ENCODE measurements at regions not wholly inside any gene's neighbourhood (a gene's known extent, or its start where the extent isn't known, plus 50 kb on each side); places are given as distances from the start of the nearest gene placed in this dataset.
A peak's percentile ranks its signal among the peaks of the same experiment; 100 is the strongest.

DNA sequence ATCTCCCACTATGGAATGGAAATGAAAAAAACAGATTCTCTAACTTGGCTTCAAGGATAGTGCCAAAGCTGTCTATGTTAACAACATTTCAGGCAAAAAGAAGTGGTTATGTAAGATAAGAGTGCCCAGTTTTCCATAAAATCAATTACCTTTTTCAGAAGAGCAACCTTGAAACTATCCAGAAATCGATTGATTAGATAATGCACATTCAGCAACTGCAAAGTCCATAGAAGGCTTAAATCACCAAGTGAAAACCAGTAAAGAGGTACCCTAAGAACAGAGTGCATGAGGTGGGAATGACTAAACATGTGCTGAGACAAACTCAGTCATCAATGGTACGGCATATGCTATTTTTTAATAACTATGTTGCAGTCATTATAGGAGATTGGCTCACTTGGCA is 71.9 kb upstream of the TNKS2 start:
- Histone ChIP-seq H3K27me3 (no peaks in the 10 kb centered on the region), H3K27ac (no peak overlapping the region), H3K4me3 (no peak overlapping the region), H3K36me3 (ENCODE audit: low read depth, missing control alignments) (no peaks in the 10 kb centered on the region), H3K9me3 (no peaks in the 10 kb centered on the region), H3K4me1 (no peaks in the 10 kb centered on the region)
- TF ChIP-seq, protein P1, sequence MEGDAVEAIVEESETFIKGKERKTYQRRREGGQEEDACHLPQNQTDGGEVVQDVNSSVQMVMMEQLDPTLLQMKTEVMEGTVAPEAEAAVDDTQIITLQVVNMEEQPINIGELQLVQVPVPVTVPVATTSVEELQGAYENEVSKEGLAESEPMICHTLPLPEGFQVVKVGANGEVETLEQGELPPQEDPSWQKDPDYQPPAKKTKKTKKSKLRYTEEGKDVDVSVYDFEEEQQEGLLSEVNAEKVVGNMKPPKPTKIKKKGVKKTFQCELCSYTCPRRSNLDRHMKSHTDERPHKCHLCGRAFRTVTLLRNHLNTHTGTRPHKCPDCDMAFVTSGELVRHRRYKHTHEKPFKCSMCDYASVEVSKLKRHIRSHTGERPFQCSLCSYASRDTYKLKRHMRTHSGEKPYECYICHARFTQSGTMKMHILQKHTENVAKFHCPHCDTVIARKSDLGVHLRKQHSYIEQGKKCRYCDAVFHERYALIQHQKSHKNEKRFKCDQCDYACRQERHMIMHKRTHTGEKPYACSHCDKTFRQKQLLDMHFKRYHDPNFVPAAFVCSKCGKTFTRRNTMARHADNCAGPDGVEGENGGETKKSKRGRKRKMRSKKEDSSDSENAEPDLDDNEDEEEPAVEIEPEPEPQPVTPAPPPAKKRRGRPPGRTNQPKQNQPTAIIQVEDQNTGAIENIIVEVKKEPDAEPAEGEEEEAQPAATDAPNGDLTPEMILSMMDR (IDR thresholded peaks at IDR 0.05), result no peak
- TF ChIP-seq POLR2A (IDR thresholded peaks at IDR 0.05), result no peak
- 73 to 79% methylated on average over 2 of the region's 2 CpGs for WGBS, 2 donors
- no peak for DNase-seq
- intact Hi-C loops (cut with DNase I; ENCODE audit: low total_unique reads), result no loop called here

- H3K4me3 ChIP-seq, result no peak overlapping the region
- H3K27ac ChIP-seq, result no peak overlapping the region
- WGBS, 2 donors, result 93 to 96% methylated on average over 3 of the region's 3 CpGs
- no peaks in the 10 kb centered on the region for H3K4me1 ChIP-seq
- DNase-seq, result no peak
- no peaks in the 10 kb centered on the region for H3K9me3 ChIP-seq
- intact Hi-C loops (cut with DNase I; ENCODE audit: low total_unique reads), result no loop called here
- no peak for TF ChIP-seq POLR2A (IDR thresholded peaks at IDR 0.05)
- TF ChIP-seq, protein P1 (IDR thresholded peaks at IDR 0.05), result no peak
- H3K36me3 ChIP-seq (ENCODE audit: low read depth, missing control alignments), result no peaks in the 10 kb centered on the region
- no peaks in the 10 kb centered on the region for H3K27me3 ChIP-seq
These were observed 73.3 kb upstream of the TNKS2 start for GRCh38 chr10:91724933-91725332.

- no peaks in the 10 kb centered on the region for H3K27me3 ChIP-seq
- TF ChIP-seq, protein P1 (IDR thresholded peaks at IDR 0.05), result no peak
- no peak for TF ChIP-seq POLR2A (IDR thresholded peaks at IDR 0.05)
- no peak overlapping the region for H3K27ac ChIP-seq
- DNase-seq, result no peak
- H3K36me3 ChIP-seq (ENCODE audit: low read depth, missing control alignments), result no peaks in the 10 kb centered on the region
- no peaks in the 10 kb centered on the region for H3K9me3 ChIP-seq
- 84 to 86% methylated on average over 1 of the region's 1 CpG for WGBS, 2 donors
- no peak overlapping the region for H3K4me3 ChIP-seq
- intact Hi-C loops (cut with DNase I; ENCODE audit: low total_unique reads), result no loop called here
- H3K4me1 ChIP-seq, result no peaks in the 10 kb centered on the region
These were observed 80.7 kb upstream of the PPP1R3C start for GRCh38 chr10:91713461-91714072.

GRCh38 chr10:91711885-91712680 is 79.2 kb upstream of the PPP1R3C start:
- intact Hi-C loops (cut with DNase I; ENCODE audit: low total_unique reads), result no loop called here
- Histone ChIP-seq H3K4me3 (no peak overlapping the region), H3K27ac (no peak overlapping the region)

More at GRCh38 chr10:91711885-91712680, 79.2 kb upstream of the PPP1R3C start:
- TF ChIP-seq POLR2A (IDR thresholded peaks at IDR 0.05), result no peak
- TF ChIP-seq, protein P1 (IDR thresholded peaks at IDR 0.05), result no peak
- WGBS, 2 donors, result 40 to 61% methylated on average over 4 of the region's 4 CpGs
- Histone ChIP-seq H3K9me3 (no peaks in the 10 kb centered on the region), H3K4me1 (no peaks in the 10 kb centered on the region), H3K27me3 (no peaks in the 10 kb centered on the region), H3K36me3 (ENCODE audit: low read depth, missing control alignments) (no peaks in the 10 kb centered on the region)
- peak; percentile 17 for DNase-seq

Data from testis (tissue), 2 donors.